ENCODE measurements at regions not wholly inside any gene's neighbourhood (a gene's known extent, or its start where the extent isn't known, plus 50 kb on each side); places are given as distances from the start of the nearest gene placed in this dataset.

GRCh38 chrX:39171686-39172085, 370.4 kb downstream of the MID1IP1 start:
- POLR2A ChIA-PET, result interaction anchor here (0.6 kb wide), 2 partner anchors 266 to 1679 kb away, joined by 3 to 4 read pairs; no protein-coding TSS in a partner anchor

More at GRCh38 chrX:39171686-39172085, 370.4 kb downstream of the MID1IP1 start:
- no peak overlapping the region for H3K4me2 ChIP-seq (ENCODE audit: insufficient read depth, low read length)
- no peaks in the 10 kb centered on the region for H3K79me2 ChIP-seq (ENCODE audit: control insufficient read depth, insufficient read depth, low read length)
- FAIRE-seq (no peak), DNase-seq (ENCODE audit: extremely low read depth in 1 of 4, low spot score in 3 of 4) (no peak), ATAC-seq (no peak)
- H3K9me3 ChIP-seq (replicated peaks; ENCODE audit: control insufficient read depth, insufficient read depth, low read depth, low read length), result no peaks in the 10 kb centered on the region
- BruUV-seq (replicated peaks), result no TSS peak
- intact Hi-C loops (cut with micrococcal nuclease), result no loop called here
- H3K27me3 ChIP-seq (ENCODE audit: control insufficient read depth in 2 of 2, insufficient read depth in 2 of 2, low read length in 2 of 2), result peaks cover 0 to 23% of the 10 kb centered on the region in 2 experiments; a peak in 2 of 5 replicates
- H3K4me1 ChIP-seq (replicated peaks in 1 of 2; ENCODE audit: control insufficient read depth in 2 of 2, insufficient read depth in 2 of 2, low read length in 2 of 2), result no peaks in the 10 kb centered on the region; a peak in 1 of 5 replicates
- no peaks in the 10 kb centered on the region for H3K36me3 ChIP-seq (ENCODE audit: control insufficient read depth, insufficient read depth, low read length)
- TF ChIP-seq ZNF263 (CRISPR knock-in tag; IDR thresholded peaks at IDR 0.05; ENCODE audit: borderline replicate concordance) (no peak), BRD4 (IDR thresholded peaks at IDR 0.05) (no peak), MNT (conservative IDR thresholded peaks at IDR 0.05) (no peak), XRCC5 (IDR thresholded peaks at IDR 0.05; ENCODE audit: low read depth, low read length) (no peak)
- no peak overlapping the region for H2AFZ ChIP-seq (ENCODE audit: low read depth, low read length)
- no peak overlapping the region for H3K4me3 ChIP-seq
- 0% methylated on average over 3 of the region's 3 CpGs for WGBS (ENCODE audit: insufficient coverage, low coverage, missing lambda C conversion rate)
- H3K9ac ChIP-seq (ENCODE audit: insufficient read depth in 1 of 2, low read depth in 2 of 2, low read length in 2 of 2), result no peak overlapping the region
- CTCF ChIA-PET (ENCODE audit: low intra/inter-chr PET ratio), result no interaction called here
- in situ Hi-C loops (cut with MboI), result no loop called here
- H3K9me1 ChIP-seq (ENCODE audit: control insufficient read depth, insufficient read depth, low read length), result no peaks in the 10 kb centered on the region
- H4K20me1 ChIP-seq (replicated peaks; ENCODE audit: control insufficient read depth, insufficient read depth, low read length), result no peaks in the 10 kb centered on the region
- H3K27ac ChIP-seq (ENCODE audit: extremely low read depth, low read depth, low read length), result no peak overlapping the region
